ENCODE measurements at regions not wholly inside any gene's neighbourhood (a gene's known extent, or its start where the extent isn't known, plus 50 kb on each side); places are given as distances from the start of the nearest gene placed in this dataset.

GRCh38 chr9:129454467-129455067 is 166.3 kb downstream of the C9orf50 start:
- TF ChIP-seq CTCF (IDR thresholded peaks at IDR 0.05; ENCODE audit: low read length): no peak
- no peak for TF ChIP-seq EZH2phosphoT487 (IDR thresholded peaks at IDR 0.05; ENCODE audit: low read length)

Data from MM.1S (cell line).